ENCODE measurements at regions not wholly inside any gene's neighbourhood (a gene's known extent, or its start where the extent isn't known, plus 50 kb on each side); places are given as distances from the start of the nearest gene placed in this dataset.

DNA sequence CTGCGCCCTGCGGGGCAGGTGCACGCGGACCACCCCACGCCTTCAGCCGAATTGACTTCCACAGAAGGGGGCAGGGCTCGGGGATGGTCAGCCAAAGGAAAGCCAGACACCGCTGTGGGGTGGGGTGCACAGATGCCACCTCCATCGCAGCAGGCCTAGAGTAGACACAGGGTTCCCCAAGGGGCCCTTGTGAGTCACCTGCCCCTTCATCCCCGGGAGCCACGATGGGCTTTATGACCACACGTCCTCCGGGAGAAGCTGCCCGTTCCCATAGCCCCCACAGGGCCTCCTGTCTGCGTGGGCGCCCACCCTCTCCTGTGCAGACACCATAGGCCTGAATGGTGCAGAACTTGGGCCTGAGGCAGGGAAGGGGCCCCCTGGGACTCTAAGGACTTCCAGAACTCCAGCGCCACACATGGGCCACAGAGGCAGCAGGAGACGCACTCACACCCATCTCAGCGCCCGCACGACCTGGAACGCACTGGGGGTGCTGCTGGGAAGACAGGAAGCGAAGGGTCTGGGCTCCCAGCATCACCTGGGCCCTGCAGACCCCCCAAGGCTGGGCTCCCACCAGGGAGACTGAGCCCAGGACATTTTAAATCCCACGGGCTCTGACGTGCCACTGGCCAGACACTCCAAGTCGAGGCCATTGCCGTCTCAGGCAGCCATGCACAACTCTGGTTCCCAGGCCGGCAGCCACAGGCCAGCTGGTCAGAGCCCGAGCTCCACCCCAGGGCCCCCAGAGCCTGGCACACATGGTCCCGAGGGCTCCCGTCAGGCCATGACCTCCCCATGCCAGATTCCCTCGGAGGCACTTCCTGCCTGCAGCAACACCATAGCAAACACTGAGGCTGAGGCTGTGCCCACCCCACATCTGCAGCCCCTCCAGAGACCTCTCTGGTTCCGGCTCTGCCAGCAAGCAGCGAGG is 134.2 kb downstream of the DLL1 start:
- DNase-seq (no peak), ATAC-seq (ENCODE audit: insufficient read depth, low read depth) (no peak)
- Histone ChIP-seq H3K9me3 (ENCODE audit: insufficient read depth, low read length, severe bottlenecking) (no peaks in the 10 kb centered on the region), H3K4me3 (ENCODE audit: low read depth in 1 of 2, low read length in 2 of 2) (no peak overlapping the region), H3K27ac (ENCODE audit: low read length) (no peak overlapping the region), H3K27me3 (ENCODE audit: insufficient read depth, low read length, poor library complexity) (no peaks in the 10 kb centered on the region), H3K4me2 (ENCODE audit: insufficient read depth, low read length) (no peak overlapping the region), H2AFZ (ENCODE audit: low read depth, low read length) (no peak overlapping the region), H3K9ac (ENCODE audit: low read depth, low read length) (no peak overlapping the region), H4K20me1 (ENCODE audit: insufficient read depth, low read length) (no peaks in the 10 kb centered on the region), H3K36me3 (ENCODE audit: insufficient read depth, low read length) (no peaks in the 10 kb centered on the region), H3K4me1 (ENCODE audit: insufficient read depth, low read length) (no peaks in the 10 kb centered on the region), H3K79me2 (ENCODE audit: insufficient read depth, low read length) (no peaks in the 10 kb centered on the region)
- TF ChIP-seq, protein P1, sequence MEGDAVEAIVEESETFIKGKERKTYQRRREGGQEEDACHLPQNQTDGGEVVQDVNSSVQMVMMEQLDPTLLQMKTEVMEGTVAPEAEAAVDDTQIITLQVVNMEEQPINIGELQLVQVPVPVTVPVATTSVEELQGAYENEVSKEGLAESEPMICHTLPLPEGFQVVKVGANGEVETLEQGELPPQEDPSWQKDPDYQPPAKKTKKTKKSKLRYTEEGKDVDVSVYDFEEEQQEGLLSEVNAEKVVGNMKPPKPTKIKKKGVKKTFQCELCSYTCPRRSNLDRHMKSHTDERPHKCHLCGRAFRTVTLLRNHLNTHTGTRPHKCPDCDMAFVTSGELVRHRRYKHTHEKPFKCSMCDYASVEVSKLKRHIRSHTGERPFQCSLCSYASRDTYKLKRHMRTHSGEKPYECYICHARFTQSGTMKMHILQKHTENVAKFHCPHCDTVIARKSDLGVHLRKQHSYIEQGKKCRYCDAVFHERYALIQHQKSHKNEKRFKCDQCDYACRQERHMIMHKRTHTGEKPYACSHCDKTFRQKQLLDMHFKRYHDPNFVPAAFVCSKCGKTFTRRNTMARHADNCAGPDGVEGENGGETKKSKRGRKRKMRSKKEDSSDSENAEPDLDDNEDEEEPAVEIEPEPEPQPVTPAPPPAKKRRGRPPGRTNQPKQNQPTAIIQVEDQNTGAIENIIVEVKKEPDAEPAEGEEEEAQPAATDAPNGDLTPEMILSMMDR (IDR thresholded peaks at IDR 0.05; ENCODE audit: borderline replicate concordance, extremely low read depth, low read length, poor library complexity, severe bottlenecking): no peak
- no peak for TF ChIP-seq EZH2 (IDR thresholded peaks at IDR 0.05; ENCODE audit: borderline replicate concordance, low read depth, low read length, severe bottlenecking)

DNA sequence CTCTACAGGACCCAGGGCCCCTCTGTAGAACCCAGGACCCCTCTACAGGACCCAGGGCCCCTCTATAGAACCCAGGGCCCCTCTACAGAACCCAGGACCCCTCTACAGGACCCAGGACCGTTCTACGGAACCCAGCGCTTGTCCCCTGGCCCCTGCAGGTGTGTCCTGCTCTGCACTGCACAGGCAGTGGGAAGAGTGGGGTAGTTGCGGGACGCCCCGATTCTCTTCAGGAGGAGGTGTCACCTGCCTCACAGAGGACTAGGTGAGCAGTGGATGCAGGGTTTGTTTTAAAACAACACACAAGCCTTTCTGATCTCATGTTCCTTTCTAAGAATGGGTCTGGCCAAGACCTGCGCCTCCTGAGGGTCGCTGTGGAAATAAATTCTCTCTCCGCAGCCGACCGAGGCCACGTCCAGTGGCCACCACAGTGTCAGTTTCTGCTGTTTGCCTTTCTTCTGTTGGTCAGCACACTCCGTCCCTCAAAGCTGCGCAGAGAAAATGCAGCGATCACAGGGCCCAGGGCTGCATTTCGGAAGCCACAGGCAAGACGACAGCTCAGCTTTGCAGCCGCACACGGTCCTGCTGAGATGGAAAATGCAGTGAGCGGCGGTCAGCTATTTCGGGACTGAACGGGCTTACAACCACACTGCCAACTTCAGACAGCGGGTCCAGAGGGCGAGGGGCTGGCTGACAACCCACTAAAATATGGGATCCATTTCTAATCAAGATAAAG is 135.2 kb downstream of the DLL1 start:
- TF ChIP-seq, protein P1 (IDR thresholded peaks at IDR 0.05; ENCODE audit: borderline replicate concordance, extremely low read depth, low read length, poor library complexity, severe bottlenecking): no peak
- TF ChIP-seq EZH2 (IDR thresholded peaks at IDR 0.05; ENCODE audit: borderline replicate concordance, low read depth, low read length, severe bottlenecking): no peak
- DNase-seq: no peak

DNA sequence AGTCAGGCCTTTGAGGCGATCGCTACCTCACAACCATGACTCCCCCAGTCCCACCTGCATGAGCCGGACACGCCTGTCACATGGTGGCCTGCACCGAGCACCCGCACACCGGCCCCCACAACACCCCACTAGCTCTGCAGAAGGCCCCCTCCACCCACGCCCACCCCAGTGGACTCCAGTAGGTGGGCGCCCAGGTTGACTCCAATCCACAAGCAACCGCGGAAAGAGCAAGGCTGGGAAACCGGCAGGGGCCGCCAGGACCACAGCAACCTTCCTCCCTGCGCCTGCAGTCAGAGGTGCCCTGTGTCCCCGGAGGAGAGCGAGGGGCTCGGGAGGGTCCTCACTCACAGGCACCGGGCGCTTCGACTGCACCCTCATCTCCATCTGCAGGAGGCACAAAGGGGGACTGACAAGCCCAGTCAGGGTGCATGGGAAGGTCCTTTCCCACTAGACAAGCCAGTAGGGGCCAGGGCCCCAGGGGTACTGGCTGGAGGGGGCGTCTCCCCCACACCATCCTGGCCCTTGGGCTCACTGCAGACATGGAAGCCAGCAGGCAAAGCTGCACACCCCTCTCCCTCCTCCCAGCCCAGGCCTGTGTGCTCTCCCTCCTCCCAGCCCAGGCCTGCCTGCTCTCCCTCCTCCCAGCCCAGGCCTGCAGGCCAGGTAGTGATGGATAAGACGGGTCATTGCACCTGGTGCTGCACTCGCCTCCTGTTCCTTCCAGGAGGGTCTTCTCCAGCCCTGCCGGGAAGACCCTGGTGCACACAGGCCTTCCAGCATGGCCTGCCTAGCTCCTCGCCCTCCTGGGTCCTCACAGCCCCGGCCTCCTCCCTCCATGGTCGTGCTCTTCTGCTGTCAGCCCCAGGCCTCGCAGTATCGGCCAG is 137.2 kb downstream of the DLL1 start:
- no peak overlapping the region for H3K4me3 ChIP-seq (ENCODE audit: low read depth in 1 of 2, low read length in 2 of 2)
- ATAC-seq (ENCODE audit: insufficient read depth, low read depth) (no peak), DNase-seq (no peak)
- no peaks in the 10 kb centered on the region for H3K9me3 ChIP-seq (ENCODE audit: insufficient read depth, low read length, severe bottlenecking)
- H3K4me2 ChIP-seq (ENCODE audit: insufficient read depth, low read length): no peak overlapping the region
- no peak overlapping the region for H3K9ac ChIP-seq (ENCODE audit: low read depth, low read length)
- H3K4me1 ChIP-seq (ENCODE audit: insufficient read depth, low read length): peaks cover 2% of the 10 kb centered on the region; the same call in 1 of the 2 replicates
- TF ChIP-seq EZH2 (IDR thresholded peaks at IDR 0.05; ENCODE audit: borderline replicate concordance, low read depth, low read length, severe bottlenecking): no peak
- TF ChIP-seq, protein P1 (IDR thresholded peaks at IDR 0.05; ENCODE audit: borderline replicate concordance, extremely low read depth, low read length, poor library complexity, severe bottlenecking): no peak
- H3K36me3 ChIP-seq (ENCODE audit: insufficient read depth, low read length): no peaks in the 10 kb centered on the region
- no peaks in the 10 kb centered on the region for H3K79me2 ChIP-seq (ENCODE audit: insufficient read depth, low read length)
- no peak overlapping the region for H2AFZ ChIP-seq (ENCODE audit: low read depth, low read length)
- H3K27me3 ChIP-seq (ENCODE audit: insufficient read depth, low read length, poor library complexity): no peaks in the 10 kb centered on the region
- H4K20me1 ChIP-seq (ENCODE audit: insufficient read depth, low read length): no peaks in the 10 kb centered on the region
- H3K27ac ChIP-seq (ENCODE audit: low read length): no peak overlapping the region

More for the DNA sequence above, 135.2 kb downstream of the DLL1 start:
- Histone ChIP-seq H3K79me2 (ENCODE audit: insufficient read depth, low read length) (no peaks in the 10 kb centered on the region), H3K4me3 (ENCODE audit: low read depth in 1 of 2, low read length in 2 of 2) (no peak overlapping the region), H3K27me3 (ENCODE audit: insufficient read depth, low read length, poor library complexity) (no peaks in the 10 kb centered on the region), H2AFZ (ENCODE audit: low read depth, low read length) (no peak overlapping the region), H3K36me3 (ENCODE audit: insufficient read depth, low read length) (no peaks in the 10 kb centered on the region), H3K27ac (ENCODE audit: low read length) (no peak overlapping the region), H3K9ac (ENCODE audit: low read depth, low read length) (no peak overlapping the region), H4K20me1 (ENCODE audit: insufficient read depth, low read length) (no peaks in the 10 kb centered on the region), H3K4me1 (ENCODE audit: insufficient read depth, low read length) (no peaks in the 10 kb centered on the region), H3K9me3 (ENCODE audit: insufficient read depth, low read length, severe bottlenecking) (no peaks in the 10 kb centered on the region), H3K4me2 (ENCODE audit: insufficient read depth, low read length) (no peak overlapping the region)
- ATAC-seq (ENCODE audit: insufficient read depth, low read depth): no peak

Data from DND-41 (cell line).